ENCODE measurements at regions not wholly inside any gene's neighbourhood (a gene's known extent, or its start where the extent isn't known, plus 50 kb on each side); places are given as distances from the start of the nearest gene placed in this dataset.

- TF ChIP-seq POLR2A (IDR thresholded peaks at IDR 0.05) = no peak
- no peak for TF ChIP-seq CTCF (IDR thresholded peaks at IDR 0.05)
- no peak overlapping the region for H3K4me3 ChIP-seq
- intact Hi-C loops (cut with DNase I) = no loop called here
- DNase-seq = no peak
- H3K27me3 ChIP-seq = no peaks in the 10 kb centered on the region
- 38 to 42% methylated on average over 7 of the region's 7 CpGs for WGBS, 2 donors
- H3K36me3 ChIP-seq = no peaks in the 10 kb centered on the region
- no peaks in the 10 kb centered on the region for H3K4me1 ChIP-seq
- H3K27ac ChIP-seq = no peak overlapping the region
- no peaks in the 10 kb centered on the region for H3K9me3 ChIP-seq
These were observed 491.8 kb downstream of the ANXA1 start for GRCh38 chr9:73643379-73644013.

GRCh38 chr9:73647560-73647959 is 495.9 kb downstream of the ANXA1 start:
- no peak overlapping the region for H3K27ac ChIP-seq
- H3K36me3 ChIP-seq = no peaks in the 10 kb centered on the region
- no peaks in the 10 kb centered on the region for H3K4me1 ChIP-seq
- TF ChIP-seq POLR2A (IDR thresholded peaks at IDR 0.05) = no peak
- TF ChIP-seq CTCF (IDR thresholded peaks at IDR 0.05) = no peak
- intact Hi-C loops (cut with DNase I) = no loop called here
- no peaks in the 10 kb centered on the region for H3K9me3 ChIP-seq
- 92 to 93% methylated on average over 13 of the region's 13 CpGs for WGBS, 2 donors
- no peak overlapping the region for H3K4me3 ChIP-seq
- DNase-seq = no peak
- H3K27me3 ChIP-seq = no peaks in the 10 kb centered on the region

GRCh38 chr9:73649552-73649951 is 497.9 kb downstream of the ANXA1 start:
- TF ChIP-seq POLR2A (IDR thresholded peaks at IDR 0.05) = no peak
- TF ChIP-seq CTCF (IDR thresholded peaks at IDR 0.05) = no peak
- Histone ChIP-seq H3K27ac (no peak overlapping the region), H3K27me3 (no peaks in the 10 kb centered on the region), H3K4me3 (no peak overlapping the region), H3K36me3 (no peaks in the 10 kb centered on the region), H3K4me1 (no peaks in the 10 kb centered on the region), H3K9me3 (no peaks in the 10 kb centered on the region)
- WGBS, 2 donors = 96 to 100% methylated on average over 3 to 10 of the region's 10 CpGs
- DNase-seq = no peak
- intact Hi-C loops (cut with DNase I) = no loop called here

GRCh38 chr9:73655363-73655762 is 503.7 kb downstream of the ANXA1 start:
- H3K9me3 ChIP-seq = no peaks in the 10 kb centered on the region
- H3K36me3 ChIP-seq = no peaks in the 10 kb centered on the region
- no peak overlapping the region for H3K4me3 ChIP-seq
- no peaks in the 10 kb centered on the region for H3K27me3 ChIP-seq
- WGBS, 2 donors = 76 to 77% methylated on average over 1 of the region's 1 CpG
- TF ChIP-seq POLR2A (IDR thresholded peaks at IDR 0.05) (no peak), CTCF (IDR thresholded peaks at IDR 0.05) (no peak)
- no peak overlapping the region for H3K27ac ChIP-seq
- no peak for DNase-seq
- intact Hi-C loops (cut with DNase I) = no loop called here
- H3K4me1 ChIP-seq = no peaks in the 10 kb centered on the region

- Histone ChIP-seq H3K4me1 (no peaks in the 10 kb centered on the region), H3K36me3 (no peaks in the 10 kb centered on the region), H3K27me3 (no peaks in the 10 kb centered on the region), H3K9me3 (no peaks in the 10 kb centered on the region), H3K27ac (no peak overlapping the region), H3K4me3 (no peak overlapping the region)
- 44 to 72% methylated on average over 2 of the region's 2 CpGs for WGBS, 2 donors
- intact Hi-C loops (cut with DNase I) = no loop called here
- no peak for TF ChIP-seq CTCF (IDR thresholded peaks at IDR 0.05)
- no peak for TF ChIP-seq POLR2A (IDR thresholded peaks at IDR 0.05)
- no peak for DNase-seq
These were observed 504.2 kb downstream of the ANXA1 start for GRCh38 chr9:73655831-73656230.
